ENCODE measurements at regions not wholly inside any gene's neighbourhood (a gene's known extent, or its start where the extent isn't known, plus 50 kb on each side); places are given as distances from the start of the nearest gene placed in this dataset.

DNA sequence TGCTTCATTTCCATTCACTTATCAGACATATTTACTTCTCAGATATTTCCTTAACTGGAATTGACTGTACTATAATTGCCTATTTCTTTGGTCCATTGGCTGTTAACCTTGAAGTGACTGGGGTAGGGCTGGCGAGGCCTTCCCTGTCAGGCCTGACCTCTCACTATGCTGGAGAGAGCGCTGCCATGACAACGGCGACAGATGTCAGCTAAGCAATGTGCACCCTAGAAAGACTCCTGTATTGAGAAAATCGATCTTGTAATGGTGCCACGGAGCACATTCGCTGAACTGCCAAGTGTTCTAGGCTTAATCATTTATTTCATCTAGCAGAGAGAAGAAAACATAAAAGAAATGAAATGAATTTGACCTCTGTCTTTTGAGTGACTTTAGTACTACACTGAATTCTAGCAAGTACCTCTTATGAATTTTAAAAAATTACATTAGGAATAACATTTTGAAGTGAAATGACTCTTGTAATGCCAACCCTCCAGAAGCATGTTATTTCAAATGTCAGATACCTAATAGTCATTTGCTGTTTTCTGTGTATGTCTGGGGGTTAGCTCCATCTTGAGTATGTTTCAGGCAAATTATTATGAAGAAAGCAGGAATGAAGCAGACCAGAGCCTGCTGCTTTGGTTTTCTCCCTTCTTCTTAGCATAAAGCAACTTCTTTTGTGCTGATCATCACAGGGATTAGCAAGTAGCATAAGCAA lies 148.0 kb downstream of the SNX10 start:
- H3K27me3 ChIP-seq (ENCODE audit: insufficient read depth, low read depth), result no peaks in the 10 kb centered on the region
- H2AFZ ChIP-seq, result no peak overlapping the region
- no peaks in the 10 kb centered on the region for H3F3A ChIP-seq (ENCODE audit: insufficient read depth, low read depth)
- no peaks in the 10 kb centered on the region for H4K20me1 ChIP-seq (ENCODE audit: insufficient read depth)
- intact Hi-C loops (cut with micrococcal nuclease; ENCODE audit: unreplicated experiment), result no loop called here
- no peak overlapping the region for H3K4me2 ChIP-seq
- no peaks in the 10 kb centered on the region for H3K79me2 ChIP-seq (ENCODE audit: low read depth)
- ChIA-PET POLR2A (ENCODE audit: unreplicated experiment) (no interaction called here), CTCF (no interaction called here)
- no peak for DNase-seq
- no peak for TF ChIP-seq EZH2 (IDR thresholded peaks at IDR 0.05; ENCODE audit: low read depth)
- TF ChIP-seq, protein P1, sequence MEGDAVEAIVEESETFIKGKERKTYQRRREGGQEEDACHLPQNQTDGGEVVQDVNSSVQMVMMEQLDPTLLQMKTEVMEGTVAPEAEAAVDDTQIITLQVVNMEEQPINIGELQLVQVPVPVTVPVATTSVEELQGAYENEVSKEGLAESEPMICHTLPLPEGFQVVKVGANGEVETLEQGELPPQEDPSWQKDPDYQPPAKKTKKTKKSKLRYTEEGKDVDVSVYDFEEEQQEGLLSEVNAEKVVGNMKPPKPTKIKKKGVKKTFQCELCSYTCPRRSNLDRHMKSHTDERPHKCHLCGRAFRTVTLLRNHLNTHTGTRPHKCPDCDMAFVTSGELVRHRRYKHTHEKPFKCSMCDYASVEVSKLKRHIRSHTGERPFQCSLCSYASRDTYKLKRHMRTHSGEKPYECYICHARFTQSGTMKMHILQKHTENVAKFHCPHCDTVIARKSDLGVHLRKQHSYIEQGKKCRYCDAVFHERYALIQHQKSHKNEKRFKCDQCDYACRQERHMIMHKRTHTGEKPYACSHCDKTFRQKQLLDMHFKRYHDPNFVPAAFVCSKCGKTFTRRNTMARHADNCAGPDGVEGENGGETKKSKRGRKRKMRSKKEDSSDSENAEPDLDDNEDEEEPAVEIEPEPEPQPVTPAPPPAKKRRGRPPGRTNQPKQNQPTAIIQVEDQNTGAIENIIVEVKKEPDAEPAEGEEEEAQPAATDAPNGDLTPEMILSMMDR (conservative IDR thresholded peaks at IDR 0.05), result no peak
- no peaks in the 10 kb centered on the region for H3K9me3 ChIP-seq (ENCODE audit: insufficient read depth, low read depth)
- no peaks in the 10 kb centered on the region for H3K9me2 ChIP-seq (ENCODE audit: insufficient read depth)
- no peaks in the 10 kb centered on the region for H3K36me3 ChIP-seq (ENCODE audit: low read depth)
- no peak overlapping the region for H3K27ac ChIP-seq
- no TSS peak for BruUV-seq (replicated peaks)
- H3K4me1 ChIP-seq (replicated peaks; ENCODE audit: insufficient read depth), result no peaks in the 10 kb centered on the region
- H3K4me3 ChIP-seq, result no peak overlapping the region

GRCh38 chr7:26440233-26441001 lies 148.8 kb downstream of the SNX10 start:
- H3K4me2 ChIP-seq, result no peak overlapping the region
- TF ChIP-seq, protein P1 (conservative IDR thresholded peaks at IDR 0.05), result no peak
- no peak for TF ChIP-seq EZH2 (IDR thresholded peaks at IDR 0.05; ENCODE audit: low read depth)
- no peaks in the 10 kb centered on the region for H3K9me3 ChIP-seq (ENCODE audit: insufficient read depth, low read depth)
- no TSS peak for BruUV-seq (replicated peaks)
- H3K27me3 ChIP-seq (ENCODE audit: insufficient read depth, low read depth), result no peaks in the 10 kb centered on the region
- no peak overlapping the region for H2AFZ ChIP-seq
- no peaks in the 10 kb centered on the region for H3K9me2 ChIP-seq (ENCODE audit: insufficient read depth)
- ChIA-PET POLR2A (ENCODE audit: unreplicated experiment) (no interaction called here), CTCF (no interaction called here)
- no peaks in the 10 kb centered on the region for H3K4me1 ChIP-seq (replicated peaks; ENCODE audit: insufficient read depth)
- no peak overlapping the region for H3K4me3 ChIP-seq
- H3K27ac ChIP-seq, result no peak overlapping the region
- no peak for DNase-seq
- H4K20me1 ChIP-seq (ENCODE audit: insufficient read depth), result no peaks in the 10 kb centered on the region
- intact Hi-C loops (cut with micrococcal nuclease; ENCODE audit: unreplicated experiment), result no loop called here
- no peaks in the 10 kb centered on the region for H3K36me3 ChIP-seq (ENCODE audit: low read depth)
- no peaks in the 10 kb centered on the region for H3F3A ChIP-seq (ENCODE audit: insufficient read depth, low read depth)
- H3K79me2 ChIP-seq (ENCODE audit: low read depth), result no peaks in the 10 kb centered on the region

DNA sequence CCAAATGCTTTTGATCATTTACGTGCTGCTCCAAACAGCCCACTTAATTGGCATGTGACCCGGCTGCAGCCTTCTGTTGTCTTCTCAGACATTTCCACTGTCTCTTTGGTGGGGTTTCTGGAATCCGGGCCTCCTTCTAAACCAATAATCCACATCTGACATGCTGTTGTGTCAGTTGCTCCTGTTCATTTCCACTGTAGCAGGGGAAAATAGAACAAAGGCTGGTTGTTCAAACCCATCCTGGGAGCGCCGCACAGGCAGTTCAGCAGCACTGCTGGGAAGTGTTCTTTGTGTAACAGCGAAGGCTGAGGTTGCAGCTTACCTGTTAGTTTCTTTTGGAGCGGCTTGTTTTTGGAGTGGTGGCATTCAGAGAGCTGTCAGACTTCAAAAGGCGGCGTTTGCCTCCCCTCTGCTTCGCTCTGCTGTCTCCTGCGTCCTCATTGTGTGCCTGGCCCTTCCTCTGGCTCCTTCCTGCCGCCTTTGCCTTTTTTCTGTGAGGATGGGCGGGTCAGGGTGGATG lies 149.4 kb downstream of the SNX10 start:
- Histone ChIP-seq H3K36me3 (ENCODE audit: low read depth) (no peaks in the 10 kb centered on the region), H4K20me1 (ENCODE audit: insufficient read depth) (no peaks in the 10 kb centered on the region), H3K4me3 (no peak overlapping the region), H3K27me3 (ENCODE audit: insufficient read depth, low read depth) (no peaks in the 10 kb centered on the region), H3F3A (ENCODE audit: insufficient read depth, low read depth) (no peaks in the 10 kb centered on the region), H3K79me2 (ENCODE audit: low read depth) (no peaks in the 10 kb centered on the region), H3K4me1 (replicated peaks; ENCODE audit: insufficient read depth) (no peaks in the 10 kb centered on the region), H3K4me2 (no peak overlapping the region), H3K9me2 (ENCODE audit: insufficient read depth) (no peaks in the 10 kb centered on the region), H3K27ac (no peak overlapping the region), H3K9me3 (ENCODE audit: insufficient read depth, low read depth) (no peaks in the 10 kb centered on the region), H2AFZ (no peak overlapping the region)
- TF ChIP-seq EZH2 (IDR thresholded peaks at IDR 0.05; ENCODE audit: low read depth), result no peak
- TF ChIP-seq, protein P1 (conservative IDR thresholded peaks at IDR 0.05), result no peak
- POLR2A ChIA-PET (ENCODE audit: unreplicated experiment), result no interaction called here
- no TSS peak for BruUV-seq (replicated peaks)
- CTCF ChIA-PET, result no interaction called here
- no peak for DNase-seq
- intact Hi-C loops (cut with micrococcal nuclease; ENCODE audit: unreplicated experiment), result no loop called here
